ENCODE measurements at regions not wholly inside any gene's neighbourhood (a gene's known extent, or its start where the extent isn't known, plus 50 kb on each side); places are given as distances from the start of the nearest gene placed in this dataset.

DNA sequence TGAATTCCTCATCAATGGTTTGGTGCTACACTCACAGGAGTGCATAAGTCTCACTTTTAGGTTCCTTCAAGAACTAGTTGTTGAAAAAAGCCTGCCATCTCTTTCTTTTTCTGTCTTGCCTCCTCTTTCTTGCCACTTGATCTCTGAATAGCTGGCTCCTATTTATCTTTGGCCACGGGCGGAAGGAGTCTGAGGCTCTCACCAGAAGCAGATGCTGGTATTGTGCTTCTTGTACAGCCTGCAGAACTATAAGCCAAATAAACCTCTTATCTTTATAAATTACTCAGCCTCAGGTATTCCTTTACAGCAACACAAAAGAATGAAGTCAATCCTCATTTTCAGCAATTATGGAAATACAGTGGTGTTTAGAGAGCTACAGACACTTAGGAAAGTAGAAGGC is 247.1 kb upstream of the PRR16 start:
- TF ChIP-seq CTCF (conservative IDR thresholded peaks at IDR 0.05) (no peak), ZFX (IDR thresholded peaks at IDR 0.05) (no peak)

All from C4-2B (cell line).